ENCODE measurements at regions not wholly inside any gene's neighbourhood (a gene's known extent, or its start where the extent isn't known, plus 50 kb on each side); places are given as distances from the start of the nearest gene placed in this dataset.

GRCh38 chr9:4415281-4415680, 75.0 kb upstream of the SLC1A1 start:
- no peak for TF ChIP-seq POLR2A (IDR thresholded peaks at IDR 0.05; ENCODE audit: low read length)
- TF ChIP-seq GATA1 (IDR thresholded peaks at IDR 0.05; ENCODE audit: low read depth, low read length), result no peak

Measured in erythroblast (primary cell).